Body of pancreas (tissue), 4 donors: ENCODE measurements at regions not wholly inside any gene's neighbourhood (a gene's known extent, or its start where the extent isn't known, plus 50 kb on each side); places are given as distances from the start of the nearest gene placed in this dataset.

Source experiments
- CTCF ChIP-seq, 7 experiments: fragments of 450-650 bp in 4 of 7; fragments of 200-600 bp in 3 of 7; sonication (generic) in 3 of 7; IDR thresholded peaks; one replicate each; pipeline ENCODE4 v1.5.1; 2016 to 2019; ENCODE audit warnings: antibody characterized with exemption in 7 of 7
- POLR2A ChIP-seq, 3 donors: fragments of 450-650 bp; IDR thresholded peaks; one replicate each; pipeline ENCODE4 v1.6.1; 2016; ENCODE audit warnings: antibody characterized with exemption in 3 of 3, mild to moderate bottlenecking in 2 of 3

- TF ChIP-seq POLR2A (IDR thresholded peaks at IDR 0.05) (no peak), CTCF (IDR thresholded peaks at IDR 0.05) (no peak)
Measured at GRCh38 chr3:101081446-101081845, 88.2 kb upstream of the ABI3BP start.
